ENCODE measurements at regions not wholly inside any gene's neighbourhood (a gene's known extent, or its start where the extent isn't known, plus 50 kb on each side); places are given as distances from the start of the nearest gene placed in this dataset.

- TF ChIP-seq CTCF (IDR thresholded peaks at IDR 0.05; ENCODE audit: low read depth, low read length) = no peak
- no peak overlapping the region for H3K4me3 ChIP-seq (ENCODE audit: low read depth, low read length)
Observed at GRCh38 chr16:7013990-7014389, 318.7 kb upstream of the RBFOX1 start.

- no peak overlapping the region for H3K4me3 ChIP-seq (ENCODE audit: low read depth, low read length)
- no peak for TF ChIP-seq CTCF (IDR thresholded peaks at IDR 0.05; ENCODE audit: low read depth, low read length)
Observed at GRCh38 chr16:7004266-7004665, 328.4 kb upstream of the RBFOX1 start.

- TF ChIP-seq CTCF (IDR thresholded peaks at IDR 0.05; ENCODE audit: low read depth, low read length) = no peak
- no peak overlapping the region for H3K4me3 ChIP-seq (ENCODE audit: low read depth, low read length)
Observed at GRCh38 chr16:6993544-6993943, 339.1 kb upstream of the RBFOX1 start.

- no peak overlapping the region for H3K4me3 ChIP-seq (ENCODE audit: low read depth, low read length)
- no peak for TF ChIP-seq CTCF (IDR thresholded peaks at IDR 0.05; ENCODE audit: low read depth, low read length)
Observed at GRCh38 chr16:6988846-6989245, 343.8 kb upstream of the RBFOX1 start.

GRCh38 chr16:6977916-6978315 lies 354.7 kb upstream of the RBFOX1 start:
- H3K4me3 ChIP-seq (ENCODE audit: low read depth, low read length) = no peak overlapping the region
- TF ChIP-seq CTCF (IDR thresholded peaks at IDR 0.05; ENCODE audit: low read depth, low read length) = no peak

GRCh38 chr16:6977291-6977690 lies 355.4 kb upstream of the RBFOX1 start:
- TF ChIP-seq CTCF (IDR thresholded peaks at IDR 0.05; ENCODE audit: low read depth, low read length) = no peak
- H3K4me3 ChIP-seq (ENCODE audit: low read depth, low read length) = no peak overlapping the region

GRCh38 chr16:6976716-6977115 lies 355.9 kb upstream of the RBFOX1 start:
- TF ChIP-seq CTCF (IDR thresholded peaks at IDR 0.05; ENCODE audit: low read depth, low read length) = no peak
- H3K4me3 ChIP-seq (ENCODE audit: low read depth, low read length) = no peak overlapping the region

Data from WI38 (cell line).